Breast epithelium (tissue), 3 donors: ENCODE measurements at regions not wholly inside any gene's neighbourhood (a gene's known extent, or its start where the extent isn't known, plus 50 kb on each side); places are given as distances from the start of the nearest gene placed in this dataset.

Experiments
- CTCF ChIP-seq, 3 donors: fragments of 450-650 bp; IDR thresholded peaks; one replicate each; pipeline ENCODE4 v1.5.1; 2016 to 2017; ENCODE audit warnings: antibody characterized with exemption in 3 of 3, mild to moderate bottlenecking in 3 of 3, moderate library complexity in 3 of 3
- POLR2A ChIP-seq: fragments of 450-650 bp; IDR thresholded peaks from one replicate; pipeline ENCODE4 v1.6.1; 2016; ENCODE audit warnings: antibody characterized with exemption, mild to moderate bottlenecking, moderate library complexity
- POLR2AphosphoS5 ChIP-seq, 3 donors: sonication (generic); formaldehyde crosslinking; IDR thresholded peaks; one replicate each; pipeline ENCODE4 v1.6.1; 2017; ENCODE audit warnings: antibody characterized with exemption in 3 of 3

GRCh38 chr18:43534511-43534910 lies 257.2 kb upstream of the SYT4 start:
- TF ChIP-seq POLR2A (no peak), POLR2AphosphoS5 (IDR thresholded peaks at IDR 0.05) (no peak), CTCF (IDR thresholded peaks at IDR 0.05) (no peak)
